HG02763 (cell line): ENCODE measurements at regions not wholly inside any gene's neighbourhood (a gene's known extent, or its start where the extent isn't known, plus 50 kb on each side); places are given as distances from the start of the nearest gene placed in this dataset.
"Not testable (repeated sequence)": the region's sequence is repeated elsewhere in the genome, so short reads cannot be mapped to it uniquely, and the experiment has no call there.

Source experiments
- ATAC-seq: cut with Tn5 transposase; IDR thresholded peaks from one replicate; pipeline ENCODE4 v1.9.1; 2021; ENCODE audit warnings: mild to moderate bottlenecking, moderate library complexity; ENCODE audit not compliant: unreplicated experiment

GRCh38 chr14:61171727-61172126 lies 109.4 kb downstream of the TMEM30B start:
- no peak for ATAC-seq

- ATAC-seq, result no peak
Measured at GRCh38 chr14:61168141-61168540, 113.0 kb downstream of the TMEM30B start.

GRCh38 chr14:61167642-61168041 lies 113.5 kb downstream of the TMEM30B start:
- ATAC-seq, result no peak

- ATAC-seq, result no peak
Measured at GRCh38 chr14:61160798-61161197, 120.3 kb downstream of the TMEM30B start.

- ATAC-seq, result no peak
Measured at GRCh38 chr14:61154641-61155040, 126.5 kb downstream of the TMEM30B start.

GRCh38 chr14:61153914-61154545 lies 127.1 kb downstream of the TMEM30B start:
- no peak for ATAC-seq

GRCh38 chr14:61153431-61153830 lies 127.7 kb downstream of the TMEM30B start:
- no peak for ATAC-seq

- no peak for ATAC-seq
Measured at GRCh38 chr14:61152851-61153364, 128.2 kb downstream of the TMEM30B start.

GRCh38 chr14:61151251-61151650 lies 129.9 kb downstream of the TMEM30B start:
- ATAC-seq, result no peak

- no peak for ATAC-seq
Measured at GRCh38 chr14:61150851-61151250, 130.3 kb downstream of the TMEM30B start.

- ATAC-seq, result no peak
Measured at GRCh38 chr14:61149896-61150295, 131.2 kb downstream of the TMEM30B start.

- ATAC-seq, result no peak
Measured at GRCh38 chr14:61148742-61149350, 132.3 kb downstream of the TMEM30B start.

- ATAC-seq, result no peak
Measured at GRCh38 chr14:61147831-61148549, 133.1 kb downstream of the TMEM30B start.

- ATAC-seq, result no peak
Measured at GRCh38 chr14:61147381-61147821, 133.7 kb downstream of the TMEM30B start.

GRCh38 chr14:61146899-61147298 lies 134.2 kb downstream of the TMEM30B start:
- no peak for ATAC-seq

GRCh38 chr14:61145903-61146481 lies 135.1 kb downstream of the TMEM30B start:
- no peak for ATAC-seq

- no peak for ATAC-seq
Measured at GRCh38 chr14:61145034-61145902, 135.9 kb downstream of the TMEM30B start.

- not testable (repeated sequence) for ATAC-seq
Measured at GRCh38 chr14:61144117-61145033, 136.8 kb downstream of the TMEM30B start.

GRCh38 chr14:61140872-61141271 lies 140.3 kb downstream of the TMEM30B start:
- ATAC-seq, result no peak
